GM12878 (cell line): ENCODE measurements at regions not wholly inside any gene's neighbourhood (a gene's known extent, or its start where the extent isn't known, plus 50 kb on each side); places are given as distances from the start of the nearest gene placed in this dataset.

Experiments used
- ATAC-seq: fragments of 200-7000 bp; cut with Tn5 transposase; 3 replicates; pipeline ENCODE4 v1.9.1; 2020; ENCODE audit warnings: mild to moderate bottlenecking, moderate library complexity
- BruUV-seq: library from RNA; stranded (reverse); fragments of 400-500 nt; replicated peaks from 2 replicates; lab custom pipeline; 2021; lab: Mats Ljungman, UMichigan
- CTCF ChIA-PET: fragments of 300-600 bp; sonication (Branson Sonifier 250); formaldehyde crosslinking; extraction: SDS; loops from one replicate; lab custom pipeline; 2021; ENCODE audit warnings: inconsistent platforms; lab: Yijun Ruan, JAX
- POLR2A ChIA-PET: fragments of 350-600 bp; formaldehyde crosslinking; extraction: SDS; loops from one replicate; lab custom pipeline; 2021; ENCODE audit warnings: inconsistent platforms; lab: Charles Lee
- RAD21 ChIA-PET: fragments of 300-600 bp; sonication (Branson Sonifier 250); formaldehyde crosslinking; loops from one replicate; lab custom pipeline; 2023; ENCODE audit warnings: antibody characterized with exemption; ENCODE audit not compliant: unreplicated experiment; lab: Charles Lee
- SMC1A ChIA-PET: fragments of 300-600 bp; sonication (Branson Sonifier 250); formaldehyde crosslinking; loops from one replicate; lab custom pipeline; 2023; ENCODE audit not compliant: unreplicated experiment, uncharacterized antibody; lab: Charles Lee
- DNase-seq: peaks from one replicate; pipeline ENCODE4 v3.0.0-alpha.2; 2011; ENCODE audit warnings: low read depth, low spot score
- FAIRE-seq: peaks from 3 replicates; lab custom pipeline; 2011; peaks lifted over from hg19 to GRCh38; lab: Jason Lieb, UNC
- H2AFZ ChIP-seq: 2 replicates; pipeline ENCODE4 v1.6.0; 2011; ENCODE audit warnings: low read depth, low read length, control low read depth; ENCODE audit not compliant: control insufficient read depth
- H3K27ac ChIP-seq: 2 replicates; pipeline ENCODE4 v1.5.1; 2011; ENCODE audit warnings: control low read depth; ENCODE audit not compliant: control insufficient read depth, insufficient read depth
- H3K27me3 ChIP-seq, 2 experiments: replicated peaks in 1 of 2; 2 replicates each; pipeline versions ENCODE4 v1.6.0 to v1.6.1; 2011; ENCODE audit warnings: low read length in 1 of 2; ENCODE audit not compliant: control insufficient read depth in 2 of 2, insufficient read depth in 2 of 2
- H3K36me3 ChIP-seq, 2 experiments: 2 replicates each; pipeline ENCODE4 v1.5.1; 2011; ENCODE audit warnings: low read length in 1 of 2; ENCODE audit not compliant: control insufficient read depth in 2 of 2, insufficient read depth in 2 of 2
- H3K4me1 ChIP-seq: 2 replicates; pipeline ENCODE4 v1.6.1; 2011; ENCODE audit warnings: mild to moderate bottlenecking, low read length, moderate library complexity, mixed read lengths; ENCODE audit not compliant: control insufficient read depth, insufficient read depth
- H3K4me2 ChIP-seq: 2 replicates; pipeline ENCODE4 v1.6.0; 2011; ENCODE audit warnings: control low read depth; ENCODE audit not compliant: control insufficient read depth, insufficient read depth
- H3K4me3 ChIP-seq: fragments of 200-600 bp; sonication (generic); 2 replicates; pipeline ENCODE4 v1.5.1; 2016
- H3K79me2 ChIP-seq: 2 replicates; pipeline ENCODE4 v1.6.0; 2011; ENCODE audit warnings: low read length; ENCODE audit not compliant: control insufficient read depth, insufficient read depth
- H3K9ac ChIP-seq: 2 replicates; pipeline ENCODE4 v1.8.0; 2011; ENCODE audit warnings: low read length, control low read depth, mixed read lengths; ENCODE audit not compliant: control insufficient read depth, insufficient read depth
- H3K9me3 ChIP-seq: replicated peaks from 3 replicates; pipeline ENCODE4 v1.5.1; 2011; ENCODE audit warnings: mild to moderate bottlenecking, low read length; ENCODE audit not compliant: control insufficient read depth, insufficient read depth
- H4K20me1 ChIP-seq: 2 replicates; pipeline ENCODE4 v1.6.0; 2011; ENCODE audit not compliant: control insufficient read depth, insufficient read depth
- RCOR1 ChIP-seq: conservative IDR thresholded peaks from 2 replicates; pipeline ENCODE4 v1.6.1; 2012; ENCODE audit warnings: low read depth, low read length, improper control_type of control experiment
- TBL1XR1 ChIP-seq: IDR thresholded peaks from 2 replicates; pipeline ENCODE4 v1.6.1; 2012; ENCODE audit warnings: low read depth, low read length, improper control_type of control experiment
- WGBS: methylation state at CpG from one replicate; pipeline ENCODE4 v1.1.6; 2016; ENCODE audit warnings: low lambda C conversion rate; ENCODE audit not compliant: insufficient replicate concordance, insufficient coverage; ENCODE audit errors: missing lambda C conversion rate; 5-methylcytosine and 5-hydroxymethylcytosine counted together
- in situ Hi-C: fragments of 300-500 bp; cut with MboI; formaldehyde crosslinking; loops from 9 replicates; pipeline ENCODE4 v1.14.3; 2018; ENCODE audit warnings: mixed read lengths
- intact Hi-C: fragments of 100-400 bp; cut with micrococcal nuclease; formaldehyde crosslinking; loops from one replicate; pipeline ENCODE4 v1.14.2; 2022; ENCODE audit not compliant: unreplicated experiment
- TF ChIP-seq, protein P1 (sequence below): fragments of 450-650 bp; IDR thresholded peaks from 2 replicates; pipeline ENCODE4 v1.6.1; 2018; ENCODE audit warnings: borderline replicate concordance, mild to moderate bottlenecking; ENCODE audit not compliant: partially characterized antibody
- TF ChIP-seq, protein P2 (sequence below): IDR thresholded peaks from 2 replicates; pipeline ENCODE4 v1.6.1; 2012; ENCODE audit warnings: low read depth, low read length, improper control_type of control experiment

DNA sequence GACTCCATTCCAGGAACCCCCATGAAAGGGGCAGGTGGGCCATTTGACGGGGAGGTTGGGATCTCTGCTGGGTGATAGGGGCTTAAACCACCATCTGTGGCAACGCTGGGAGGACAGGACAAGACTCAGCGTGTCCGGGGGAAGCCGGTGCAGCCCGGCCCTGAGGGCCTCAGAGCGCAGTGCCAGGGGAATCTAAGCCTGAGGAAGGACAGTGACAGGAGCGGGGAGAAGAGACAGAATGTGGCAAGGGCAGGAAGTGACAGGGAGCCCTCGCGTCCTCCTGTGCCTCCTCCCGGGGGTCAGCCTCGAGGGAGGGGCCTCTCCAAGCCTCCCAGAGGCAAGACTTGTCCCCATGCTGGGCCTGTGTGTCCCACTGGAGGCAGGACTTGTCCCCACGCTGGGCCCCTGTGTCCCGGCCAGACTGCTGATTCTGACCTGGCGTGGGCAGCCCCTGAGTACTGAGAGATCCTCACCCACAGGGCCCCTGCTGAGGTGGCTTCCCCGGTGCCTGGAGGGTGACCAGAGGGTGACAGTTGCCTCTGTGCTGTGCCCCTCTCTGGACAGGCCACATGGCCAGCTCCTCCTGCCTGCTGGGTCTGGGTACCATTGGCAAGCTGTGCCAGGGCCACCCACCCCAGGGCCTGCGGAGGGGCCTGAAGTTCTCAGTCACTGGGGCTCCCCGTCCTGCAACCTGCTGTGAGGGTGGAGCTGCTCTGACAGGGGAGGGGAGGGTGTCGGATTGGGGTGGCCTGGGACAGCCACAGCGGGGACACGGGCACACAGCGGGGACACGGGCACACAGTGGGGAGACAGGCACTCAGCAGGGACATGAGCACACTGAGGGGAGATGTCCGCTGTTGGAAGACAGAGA is 676.2 kb downstream of the BRD1 start (continued):
- TF ChIP-seq, protein P1, sequence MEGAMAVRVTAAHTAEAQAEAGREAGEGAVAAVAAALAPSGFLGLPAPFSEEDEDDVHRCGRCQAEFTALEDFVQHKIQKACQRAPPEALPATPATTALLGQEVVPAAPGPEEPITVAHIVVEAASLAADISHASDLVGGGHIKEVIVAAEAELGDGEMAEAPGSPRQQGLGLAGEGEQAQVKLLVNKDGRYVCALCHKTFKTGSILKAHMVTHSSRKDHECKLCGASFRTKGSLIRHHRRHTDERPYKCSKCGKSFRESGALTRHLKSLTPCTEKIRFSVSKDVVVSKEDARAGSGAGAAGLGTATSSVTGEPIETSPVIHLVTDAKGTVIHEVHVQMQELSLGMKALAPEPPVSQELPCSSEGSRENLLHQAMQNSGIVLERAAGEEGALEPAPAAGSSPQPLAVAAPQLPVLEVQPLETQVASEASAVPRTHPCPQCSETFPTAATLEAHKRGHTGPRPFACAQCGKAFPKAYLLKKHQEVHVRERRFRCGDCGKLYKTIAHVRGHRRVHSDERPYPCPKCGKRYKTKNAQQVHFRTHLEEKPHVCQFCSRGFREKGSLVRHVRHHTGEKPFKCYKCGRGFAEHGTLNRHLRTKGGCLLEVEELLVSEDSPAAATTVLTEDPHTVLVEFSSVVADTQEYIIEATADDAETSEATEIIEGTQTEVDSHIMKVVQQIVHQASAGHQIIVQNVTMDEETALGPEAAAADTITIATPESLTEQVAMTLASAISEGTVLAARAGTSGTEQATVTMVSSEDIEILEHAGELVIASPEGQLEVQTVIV = no peak
- no peak for TF ChIP-seq TBL1XR1
- TF ChIP-seq RCOR1 = no peak

DNA sequence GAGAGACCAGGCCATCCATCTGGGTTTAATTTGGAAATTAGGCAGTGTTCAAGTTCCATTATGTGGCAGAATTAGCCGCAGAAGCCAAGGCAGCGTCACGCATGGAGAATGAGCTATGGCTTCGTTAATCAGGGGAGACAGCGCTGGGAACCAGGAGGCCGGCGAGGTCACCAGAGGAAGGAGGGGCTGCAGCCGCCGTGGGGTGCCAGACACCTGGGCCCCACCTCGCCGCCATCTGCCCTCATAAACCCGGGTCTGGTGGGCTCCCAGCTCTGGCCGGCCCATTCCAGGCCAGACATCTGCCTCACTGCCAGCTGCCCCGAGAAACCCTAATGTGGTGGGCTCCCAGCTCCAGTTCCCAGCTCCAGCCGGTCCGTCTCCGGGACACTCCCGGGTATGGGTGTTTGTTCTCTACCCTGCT is 676.9 kb downstream of the BRD1 start:
- no peak overlapping the region for H3K4me3 ChIP-seq
- BruUV-seq = no TSS peak
- ChIA-PET POLR2A (no interaction called here), CTCF (no interaction called here), RAD21 (no interaction called here), SMC1A (no interaction called here)
- H3K9me3 ChIP-seq = no peaks in the 10 kb centered on the region; the same call in 2 of the 3 replicates
- H3K36me3 ChIP-seq = no peaks in the 10 kb centered on the region
- TF ChIP-seq, protein P2, sequence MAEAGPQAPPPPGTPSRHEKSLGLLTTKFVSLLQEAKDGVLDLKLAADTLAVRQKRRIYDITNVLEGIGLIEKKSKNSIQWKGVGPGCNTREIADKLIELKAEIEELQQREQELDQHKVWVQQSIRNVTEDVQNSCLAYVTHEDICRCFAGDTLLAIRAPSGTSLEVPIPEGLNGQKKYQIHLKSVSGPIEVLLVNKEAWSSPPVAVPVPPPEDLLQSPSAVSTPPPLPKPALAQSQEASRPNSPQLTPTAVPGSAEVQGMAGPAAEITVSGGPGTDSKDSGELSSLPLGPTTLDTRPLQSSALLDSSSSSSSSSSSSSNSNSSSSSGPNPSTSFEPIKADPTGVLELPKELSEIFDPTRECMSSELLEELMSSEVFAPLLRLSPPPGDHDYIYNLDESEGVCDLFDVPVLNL = no peak
- intact Hi-C loops = no loop called here
- in situ Hi-C loops = loop anchor here (25.0 kb wide), 1 partner anchor 89 kb away; no protein-coding TSS in a partner anchor
- H3K27ac ChIP-seq = no peak overlapping the region
- H3K4me2 ChIP-seq = no peak overlapping the region
- no peak overlapping the region for H2AFZ ChIP-seq
- ATAC-seq = no peak
- no peak for FAIRE-seq
- H3K27me3 ChIP-seq = no peaks in the 10 kb centered on the region
- DNase-seq = no peak
- no peaks in the 10 kb centered on the region for H3K79me2 ChIP-seq
- WGBS = 61% methylated on average over 18 of the region's 18 CpGs
- no peaks in the 10 kb centered on the region for H3K4me1 ChIP-seq
- H3K9ac ChIP-seq = no peak overlapping the region
- no peaks in the 10 kb centered on the region for H4K20me1 ChIP-seq
